Inflammatory macrophage (primary cell): ENCODE measurements at regions not wholly inside any gene's neighbourhood (a gene's known extent, or its start where the extent isn't known, plus 50 kb on each side); places are given as distances from the start of the nearest gene placed in this dataset.
"Not testable (repeated sequence)": the region's sequence is repeated elsewhere in the genome, so short reads cannot be mapped to it uniquely, and the experiment has no call there.

Experiments used
- DNase-seq, 2 donors: peaks; one replicate each; pipeline ENCODE4 v3.0.0-alpha.2; 2020 to 2022

- DNase-seq = no peak
Measured at GRCh38 chr18:998936-999335, 94.3 kb downstream of the ADCYAP1 start.

- DNase-seq = no peak
Measured at GRCh38 chr18:1002653-1003178, 98.0 kb downstream of the ADCYAP1 start.

- DNase-seq = no peak
Measured at GRCh38 chr18:1003499-1003898, 98.8 kb downstream of the ADCYAP1 start.

DNA sequence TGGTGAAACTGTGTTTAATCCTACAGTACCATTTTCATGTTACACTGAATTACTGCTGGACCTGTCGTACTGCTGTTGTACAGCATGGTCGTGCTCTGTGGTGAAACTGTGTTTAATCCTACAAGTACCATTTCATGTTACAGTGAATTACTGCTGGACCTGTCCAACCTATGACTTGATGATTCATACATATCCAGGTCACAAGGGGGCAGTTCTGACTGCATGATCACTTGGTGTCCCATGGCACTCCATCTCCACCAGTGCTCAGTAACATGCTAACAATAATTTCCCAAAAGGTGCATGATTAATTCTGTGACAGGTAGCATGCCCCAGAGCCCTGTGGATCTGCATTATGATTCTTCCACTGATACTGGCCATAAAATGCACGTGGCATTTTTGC, 101.6 kb downstream of the ADCYAP1 start:
- no peak for DNase-seq

DNA sequence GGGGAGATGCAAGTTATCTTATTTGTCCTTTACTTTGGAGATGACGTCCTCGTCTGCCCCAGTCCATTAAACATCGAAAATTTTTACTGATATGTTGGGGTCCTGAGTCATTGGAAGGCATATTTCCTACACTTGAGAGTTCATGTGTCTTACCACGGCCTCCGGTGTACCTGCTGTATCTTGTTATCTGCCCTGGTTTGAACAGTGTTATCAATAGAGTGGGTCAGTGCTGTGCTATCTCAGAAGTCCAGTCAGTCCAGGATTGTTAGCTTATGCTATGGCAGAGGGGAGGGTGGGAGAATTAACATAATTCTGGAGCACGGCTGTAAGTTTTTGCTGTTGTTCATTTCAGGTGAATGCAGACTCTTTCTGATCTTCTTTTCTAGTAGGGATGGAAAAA, 102.3 kb downstream of the ADCYAP1 start:
- no peak for DNase-seq

DNA sequence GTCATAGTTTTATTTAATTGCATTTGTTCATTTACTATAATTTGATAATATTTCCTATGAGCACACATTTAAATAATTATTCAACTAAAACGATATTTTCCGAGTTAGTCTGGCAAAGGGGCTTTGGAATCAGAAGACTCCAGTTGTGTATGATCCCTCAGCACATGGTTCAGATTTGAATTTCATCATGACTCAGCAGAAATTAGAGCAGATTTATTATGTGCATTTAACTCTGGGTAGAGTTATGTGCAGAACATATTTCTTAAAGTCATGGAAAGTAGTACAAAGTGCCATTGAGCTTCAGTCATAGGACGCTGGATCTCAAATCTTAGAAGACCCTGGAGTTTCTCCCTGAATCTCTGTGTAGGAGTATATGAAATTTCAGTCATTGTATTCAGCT, 106.7 kb downstream of the ADCYAP1 start:
- DNase-seq = no peak

DNA sequence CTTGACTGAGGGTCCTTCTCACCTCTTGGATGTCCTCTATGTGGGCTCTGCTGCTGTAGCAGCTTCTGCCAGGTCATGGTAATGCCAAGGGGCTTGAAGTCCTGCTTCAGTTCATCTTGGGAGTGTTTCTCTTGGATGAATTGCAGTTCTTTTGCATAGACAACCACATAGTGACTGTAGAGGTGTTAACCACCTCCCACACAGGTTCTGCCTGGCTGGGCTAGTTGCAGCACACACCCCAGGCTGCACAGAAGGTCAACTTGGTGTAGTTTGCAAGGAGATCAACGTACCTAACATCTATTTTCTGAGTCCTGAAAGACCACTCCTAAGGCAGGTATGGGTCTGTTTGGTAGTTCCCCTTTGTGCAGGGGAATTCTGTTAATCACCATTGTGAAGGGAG, 108.1 kb downstream of the ADCYAP1 start:
- no peak for DNase-seq

GRCh38 chr18:1013951-1014350, 109.3 kb downstream of the ADCYAP1 start:
- no peak for DNase-seq

- DNase-seq = no peak
Measured at GRCh38 chr18:1014509-1014908, 109.8 kb downstream of the ADCYAP1 start.

DNA sequence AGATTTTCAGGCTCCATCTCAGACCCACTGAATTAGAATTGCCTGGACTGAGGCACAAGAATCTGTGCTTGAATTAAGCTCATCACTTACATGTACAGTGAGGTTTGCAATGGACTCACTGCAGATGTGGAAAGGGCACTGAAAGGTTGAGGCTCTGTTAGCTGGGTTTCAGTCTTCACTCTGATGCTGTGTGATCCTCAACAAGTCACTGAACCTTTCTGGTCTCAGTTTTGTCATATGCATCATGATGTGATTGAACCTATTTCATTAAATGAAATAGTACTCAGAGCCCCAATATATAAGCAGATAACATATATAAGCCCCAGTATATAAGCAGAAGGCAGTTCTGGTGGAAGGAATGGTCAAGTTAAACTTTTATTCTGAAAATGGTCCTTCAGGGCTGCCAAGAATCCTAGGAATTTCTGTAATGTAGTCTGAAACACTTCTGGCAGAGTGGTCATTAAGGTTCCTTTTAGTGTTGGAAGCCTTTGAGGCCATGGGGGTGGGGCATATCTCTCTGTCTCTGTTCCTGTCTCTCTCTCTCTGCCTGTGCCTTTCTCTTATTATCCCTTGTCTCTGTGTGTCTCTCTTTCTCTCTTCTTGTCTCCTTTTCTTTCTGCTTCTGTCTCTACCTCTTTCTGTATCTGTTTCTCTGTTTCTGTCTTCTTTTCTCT, 110.4 kb downstream of the ADCYAP1 start:
- DNase-seq = no peak

- no peak for DNase-seq
Measured at GRCh38 chr18:1015777-1016176, 111.1 kb downstream of the ADCYAP1 start.

DNA sequence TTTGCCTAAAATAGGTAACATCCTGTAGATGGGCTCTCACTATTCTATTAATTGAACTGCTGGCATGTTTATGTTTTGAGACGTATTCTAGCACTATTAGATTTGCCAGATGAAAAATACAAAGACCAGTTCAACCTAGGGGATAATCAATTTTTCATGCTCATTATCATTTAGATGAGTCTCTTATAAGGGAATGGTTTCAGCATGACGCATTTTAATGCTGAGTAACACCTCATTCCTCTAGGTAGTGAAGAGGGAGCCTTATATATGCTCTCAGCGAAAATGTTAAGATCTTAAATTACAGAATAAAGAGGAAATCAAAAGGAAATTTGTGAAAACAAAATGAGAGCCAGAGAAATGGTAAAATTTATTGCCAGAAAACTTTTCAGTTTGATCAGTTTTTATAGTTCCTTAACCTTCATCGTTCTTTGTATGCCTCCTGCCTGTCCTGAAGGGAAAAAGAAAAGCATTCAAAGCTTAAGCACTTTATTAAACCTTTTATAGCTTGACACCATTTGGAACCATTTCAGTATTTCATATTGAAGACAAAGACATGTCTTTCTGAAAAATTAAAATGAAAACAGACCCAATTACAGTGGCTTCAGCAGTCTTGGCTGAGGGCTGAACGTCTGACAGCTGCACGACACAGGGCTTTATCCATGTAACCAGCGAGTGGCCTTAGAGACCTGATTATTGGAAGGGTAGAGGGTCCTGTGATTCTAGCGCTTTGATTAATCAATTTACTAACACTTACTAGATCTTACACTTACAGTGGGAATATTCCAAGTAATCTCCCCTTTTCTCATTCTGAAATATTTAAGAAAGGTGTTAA, 112.8 kb downstream of the ADCYAP1 start:
- no peak for DNase-seq

- DNase-seq = no peak
Measured at GRCh38 chr18:1018181-1018681, 113.6 kb downstream of the ADCYAP1 start.

- DNase-seq = no peak
Measured at GRCh38 chr18:1019191-1019590, 114.5 kb downstream of the ADCYAP1 start.

- DNase-seq = no peak
Measured at GRCh38 chr18:1020731-1021344, 116.2 kb downstream of the ADCYAP1 start.

- DNase-seq = no peak
Measured at GRCh38 chr18:1026930-1027329, 122.3 kb downstream of the ADCYAP1 start.

DNA sequence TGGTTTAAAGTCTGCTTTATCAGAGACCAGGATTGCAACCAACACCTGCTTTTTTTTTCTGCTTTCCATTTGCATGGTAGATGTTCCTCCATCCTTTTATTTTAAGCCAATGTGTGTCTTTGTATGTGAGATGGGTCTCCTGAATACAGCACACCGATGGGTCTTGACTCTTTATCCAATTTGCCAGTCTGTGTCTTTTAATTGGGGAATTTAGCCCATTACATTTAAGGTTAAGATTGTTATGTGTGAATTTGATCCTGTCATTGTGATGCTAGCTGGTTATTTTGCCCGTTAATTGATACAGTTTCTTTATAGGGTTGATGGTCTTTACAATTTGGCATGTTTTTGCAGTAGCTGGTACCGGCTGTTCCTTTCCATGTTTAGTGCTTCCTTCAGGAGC, 128.4 kb downstream of the ADCYAP1 start:
- not testable (repeated sequence) for DNase-seq

DNA sequence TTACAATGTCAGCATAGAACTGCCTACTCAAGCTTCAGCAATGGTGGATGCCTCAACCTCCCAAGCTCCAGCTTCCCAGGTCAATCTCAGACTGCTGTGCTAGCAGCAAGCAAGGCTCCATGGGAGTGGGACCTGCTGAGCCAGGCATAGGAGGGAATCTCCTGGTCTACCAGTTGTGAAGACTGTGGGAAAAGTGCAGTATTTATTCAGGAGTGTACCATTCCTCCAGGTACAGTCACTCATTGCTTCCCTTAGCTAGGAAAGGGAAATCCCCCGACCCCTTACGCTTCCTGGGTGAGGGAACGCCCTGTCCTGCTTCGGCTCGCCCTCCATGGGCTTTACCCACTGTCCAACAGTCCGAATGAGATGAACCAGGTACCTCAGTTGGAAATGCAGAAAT, 130.3 kb downstream of the ADCYAP1 start:
- DNase-seq = no peak

DNA sequence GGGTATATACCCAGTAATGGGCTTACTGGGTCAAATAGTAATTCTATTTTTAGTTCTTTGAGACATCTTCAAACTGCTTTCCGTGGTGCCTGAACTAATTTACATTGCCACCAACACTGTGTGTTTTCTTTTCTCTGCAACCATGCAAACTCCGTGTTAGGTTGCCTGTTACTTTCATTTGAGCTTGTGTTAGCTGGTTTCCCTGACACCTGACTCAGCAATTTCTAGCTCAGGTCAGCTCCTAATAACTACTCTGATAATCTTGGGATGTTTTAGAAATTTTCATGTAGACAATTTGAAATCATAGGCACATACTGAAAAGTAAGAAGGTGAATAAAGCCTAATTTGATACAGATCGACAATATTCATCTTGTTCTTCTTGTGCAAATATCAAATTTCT, 132.3 kb downstream of the ADCYAP1 start:
- DNase-seq = no peak

GRCh38 chr18:1037776-1038175, 133.1 kb downstream of the ADCYAP1 start:
- DNase-seq = no peak

DNA sequence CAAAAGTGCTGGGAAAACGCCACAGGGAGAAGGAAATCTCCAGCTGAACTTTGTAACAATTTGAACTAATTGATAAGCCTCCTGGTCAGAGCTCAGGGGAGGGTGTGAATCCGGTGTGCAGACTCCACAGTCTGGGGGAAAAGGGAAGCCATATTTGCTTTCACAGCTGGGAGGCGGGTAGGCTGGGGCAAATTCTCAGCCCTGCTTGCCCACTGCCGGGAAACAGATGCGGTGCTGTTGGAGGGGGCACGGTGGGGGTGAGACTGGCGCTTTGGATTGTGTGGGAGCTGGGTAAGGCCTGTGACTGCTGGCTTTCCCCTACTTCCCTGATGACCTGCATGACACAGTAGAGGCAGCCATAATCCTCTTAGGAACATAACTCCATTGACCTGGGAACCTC, 134.8 kb downstream of the ADCYAP1 start:
- DNase-seq = no peak

DNA sequence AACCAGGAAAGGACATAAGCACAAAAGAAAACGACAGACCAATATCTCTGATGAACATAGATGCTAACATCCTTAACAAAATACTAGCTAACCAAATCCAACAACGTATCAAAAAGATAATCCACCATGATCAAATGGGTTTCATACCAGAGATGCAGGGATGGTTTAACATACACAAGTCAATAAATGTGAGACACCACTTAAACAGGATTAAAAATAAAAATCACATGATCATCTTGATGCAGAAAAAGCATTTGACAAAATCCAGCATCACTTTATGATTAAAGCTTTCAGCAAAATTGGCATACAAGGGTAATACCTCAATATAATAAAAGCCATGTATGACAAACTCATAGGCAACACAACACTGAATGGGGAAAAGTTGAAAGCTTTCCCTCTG, 138.4 kb downstream of the ADCYAP1 start:
- DNase-seq = not testable (repeated sequence)

DNA sequence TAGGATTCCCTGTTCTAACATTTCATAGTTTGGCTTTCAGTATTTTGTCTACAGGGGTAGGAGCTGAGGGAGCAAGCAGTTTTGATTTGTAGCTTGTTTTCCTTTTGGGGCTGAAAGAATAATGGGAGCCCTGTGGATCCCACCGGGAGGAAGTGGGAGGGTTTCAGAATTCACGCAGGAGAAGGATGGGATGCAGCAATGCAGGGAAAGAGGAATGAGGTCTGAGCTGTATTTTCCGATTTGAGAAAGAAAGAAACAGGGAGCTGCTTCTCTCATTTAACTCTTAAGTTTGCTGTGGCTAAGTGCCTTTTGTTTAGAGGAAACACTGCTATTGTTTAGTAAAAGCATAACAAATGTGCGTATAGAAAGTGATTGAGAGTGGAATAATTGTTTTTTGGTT, 141.0 kb downstream of the ADCYAP1 start:
- DNase-seq = no peak
